Osteoblast (primary cell): ENCODE measurements at regions not wholly inside any gene's neighbourhood (a gene's known extent, or its start where the extent isn't known, plus 50 kb on each side); places are given as distances from the start of the nearest gene placed in this dataset.

Source experiments
- DNase-seq: peaks from one replicate; pipeline ENCODE4 v3.0.0; 2011; ENCODE audit warnings: low spot score, mixed read lengths; ENCODE audit not compliant: insufficient read length; ENCODE audit errors: missing footprints
- H2AFZ ChIP-seq: 2 replicates; pipeline ENCODE4 v1.6.0; 2011; ENCODE audit warnings: mild to moderate bottlenecking, low read length
- H3K27ac ChIP-seq: 2 replicates; pipeline ENCODE4 v1.5.1; 2011; ENCODE audit warnings: mild to moderate bottlenecking, low read depth, low read length, moderate library complexity
- H3K27me3 ChIP-seq: 2 replicates; pipeline ENCODE4 v1.6.0; 2012; ENCODE audit warnings: mild to moderate bottlenecking, control low read depth, inconsistent platforms, low read length, moderate library complexity; ENCODE audit not compliant: insufficient read depth
- H3K36me3 ChIP-seq: 2 replicates; pipeline ENCODE4 v1.5.1; 2011; ENCODE audit warnings: mild to moderate bottlenecking, low read length, control low read depth, moderate library complexity; ENCODE audit not compliant: insufficient read depth
- H3K4me1 ChIP-seq: 2 replicates; pipeline ENCODE4 v1.5.1; 2011; ENCODE audit warnings: mild to moderate bottlenecking, low read length, control low read depth, moderate library complexity; ENCODE audit not compliant: insufficient read depth
- H3K4me2 ChIP-seq: 2 replicates; pipeline ENCODE4 v1.6.0; 2011; ENCODE audit warnings: mild to moderate bottlenecking, low read length; ENCODE audit not compliant: insufficient read depth
- H3K4me3 ChIP-seq: fragments of 200-600 bp; sonication (generic); 3 replicates; pipeline ENCODE4 v1.5.1; 2012; ENCODE audit warnings: mild to moderate bottlenecking, low read length, inconsistent platforms; ENCODE audit not compliant: insufficient read depth
- H3K79me2 ChIP-seq: 2 replicates; pipeline ENCODE4 v1.6.0; 2012; ENCODE audit warnings: mild to moderate bottlenecking, low read length, control low read depth, inconsistent platforms; ENCODE audit not compliant: insufficient read depth
- H3K9me3 ChIP-seq: 2 replicates; pipeline ENCODE4 v1.5.1; 2011; ENCODE audit warnings: low read depth, low read length, control low read depth
- H4K20me1 ChIP-seq: 2 replicates; pipeline ENCODE4 v1.6.0; 2012; ENCODE audit warnings: mild to moderate bottlenecking, low read length, control low read depth; ENCODE audit not compliant: insufficient read depth
- TF ChIP-seq, protein P1 (sequence below): IDR thresholded peaks from 2 replicates; pipeline ENCODE4 v1.5.1; 2011; ENCODE audit warnings: mild to moderate bottlenecking, low read depth, low read length, moderate library complexity; ENCODE audit errors: extremely low read depth

DNA sequence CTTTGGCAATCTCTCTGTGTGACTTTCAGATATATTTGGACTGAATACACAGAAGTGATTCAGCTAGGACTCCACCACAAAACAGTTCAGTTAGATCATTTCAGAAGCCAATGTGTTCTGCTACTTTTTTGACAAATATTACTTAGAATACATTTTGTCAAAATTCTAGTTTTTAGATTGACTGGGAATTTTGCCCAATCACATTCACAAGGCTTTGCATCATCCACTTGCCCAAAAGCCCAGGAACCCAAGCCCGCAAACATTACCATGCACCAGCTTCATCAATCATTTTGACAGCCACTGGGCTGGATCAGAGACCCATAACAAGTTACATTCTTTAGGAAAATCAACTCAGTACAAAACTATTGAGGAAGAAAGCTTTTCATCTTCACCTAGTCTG lies 256.6 kb upstream of the NDST3 start:
- TF ChIP-seq, protein P1, sequence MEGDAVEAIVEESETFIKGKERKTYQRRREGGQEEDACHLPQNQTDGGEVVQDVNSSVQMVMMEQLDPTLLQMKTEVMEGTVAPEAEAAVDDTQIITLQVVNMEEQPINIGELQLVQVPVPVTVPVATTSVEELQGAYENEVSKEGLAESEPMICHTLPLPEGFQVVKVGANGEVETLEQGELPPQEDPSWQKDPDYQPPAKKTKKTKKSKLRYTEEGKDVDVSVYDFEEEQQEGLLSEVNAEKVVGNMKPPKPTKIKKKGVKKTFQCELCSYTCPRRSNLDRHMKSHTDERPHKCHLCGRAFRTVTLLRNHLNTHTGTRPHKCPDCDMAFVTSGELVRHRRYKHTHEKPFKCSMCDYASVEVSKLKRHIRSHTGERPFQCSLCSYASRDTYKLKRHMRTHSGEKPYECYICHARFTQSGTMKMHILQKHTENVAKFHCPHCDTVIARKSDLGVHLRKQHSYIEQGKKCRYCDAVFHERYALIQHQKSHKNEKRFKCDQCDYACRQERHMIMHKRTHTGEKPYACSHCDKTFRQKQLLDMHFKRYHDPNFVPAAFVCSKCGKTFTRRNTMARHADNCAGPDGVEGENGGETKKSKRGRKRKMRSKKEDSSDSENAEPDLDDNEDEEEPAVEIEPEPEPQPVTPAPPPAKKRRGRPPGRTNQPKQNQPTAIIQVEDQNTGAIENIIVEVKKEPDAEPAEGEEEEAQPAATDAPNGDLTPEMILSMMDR, result no peak
- H3K9me3 ChIP-seq, result no peaks in the 10 kb centered on the region
- H3K4me1 ChIP-seq, result no peaks in the 10 kb centered on the region
- H3K27ac ChIP-seq, result no peak overlapping the region
- H3K36me3 ChIP-seq, result no peaks in the 10 kb centered on the region
- H2AFZ ChIP-seq, result no peak overlapping the region
- no peaks in the 10 kb centered on the region for H3K79me2 ChIP-seq
- H3K4me3 ChIP-seq, result no peak overlapping the region
- no peak overlapping the region for H3K4me2 ChIP-seq
- H4K20me1 ChIP-seq, result no peaks in the 10 kb centered on the region
- no peaks in the 10 kb centered on the region for H3K27me3 ChIP-seq
- DNase-seq, result no peak

- TF ChIP-seq, protein P1, result no peak
- DNase-seq, result no peak
- Histone ChIP-seq H3K4me3 (no peak overlapping the region), H3K4me2 (no peak overlapping the region), H4K20me1 (no peaks in the 10 kb centered on the region), H3K36me3 (no peaks in the 10 kb centered on the region), H3K27me3 (no peaks in the 10 kb centered on the region), H3K4me1 (no peaks in the 10 kb centered on the region), H3K9me3 (no peaks in the 10 kb centered on the region), H3K79me2 (no peaks in the 10 kb centered on the region), H3K27ac (no peak overlapping the region), H2AFZ (no peak overlapping the region)
Observed at GRCh38 chr4:117783716-117784115, 250.6 kb upstream of the NDST3 start.

- no peak overlapping the region for H2AFZ ChIP-seq
- H3K79me2 ChIP-seq, result no peaks in the 10 kb centered on the region
- H3K27ac ChIP-seq, result no peak overlapping the region
- H3K9me3 ChIP-seq, result no peaks in the 10 kb centered on the region
- H3K4me3 ChIP-seq, result no peak overlapping the region
- DNase-seq, result no peak
- no peaks in the 10 kb centered on the region for H3K36me3 ChIP-seq
- H4K20me1 ChIP-seq, result no peaks in the 10 kb centered on the region
- no peaks in the 10 kb centered on the region for H3K4me1 ChIP-seq
- H3K27me3 ChIP-seq, result no peaks in the 10 kb centered on the region
- H3K4me2 ChIP-seq, result no peak overlapping the region
- TF ChIP-seq, protein P1, result no peak
Observed at GRCh38 chr4:117784266-117784665, 250.0 kb upstream of the NDST3 start.

DNA sequence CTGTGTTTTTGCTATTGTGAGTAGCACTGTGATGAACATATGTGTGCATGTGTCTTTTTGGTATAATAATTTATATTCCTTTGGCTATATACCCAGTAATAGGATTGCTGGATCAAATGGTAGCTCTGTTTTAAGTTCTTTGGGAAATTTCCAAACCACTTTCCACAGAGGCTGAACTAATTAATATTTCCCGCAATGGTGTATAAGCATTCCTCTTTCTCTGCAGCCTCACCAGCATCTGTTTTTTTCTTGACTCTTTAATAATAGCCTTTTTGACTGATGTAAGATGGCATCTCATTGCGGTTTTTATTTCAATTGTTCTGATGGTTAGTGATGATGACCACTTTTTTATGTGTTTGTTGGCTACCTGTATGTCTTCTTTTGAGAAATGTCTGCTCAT lies 247.7 kb upstream of the NDST3 start:
- no peaks in the 10 kb centered on the region for H3K27me3 ChIP-seq
- H3K27ac ChIP-seq, result no peak overlapping the region
- TF ChIP-seq, protein P1, result no peak
- no peaks in the 10 kb centered on the region for H3K4me1 ChIP-seq
- H3K9me3 ChIP-seq, result no peaks in the 10 kb centered on the region
- H3K4me2 ChIP-seq, result no peak overlapping the region
- H3K79me2 ChIP-seq, result no peaks in the 10 kb centered on the region
- H4K20me1 ChIP-seq, result no peaks in the 10 kb centered on the region
- DNase-seq, result no peak
- no peak overlapping the region for H2AFZ ChIP-seq
- H3K4me3 ChIP-seq, result no peak overlapping the region
- no peaks in the 10 kb centered on the region for H3K36me3 ChIP-seq
